GM19468 (cell line): ENCODE measurements at regions not wholly inside any gene's neighbourhood (a gene's known extent, or its start where the extent isn't known, plus 50 kb on each side); places are given as distances from the start of the nearest gene placed in this dataset.

Experiments used
- ATAC-seq: cut with Tn5 transposase; IDR thresholded peaks from one replicate; pipeline ENCODE4 v1.9.1; 2021; ENCODE audit warnings: mild to moderate bottlenecking, moderate library complexity, moderate number of reproducible peaks; ENCODE audit not compliant: unreplicated experiment; ENCODE audit errors: extremely low read depth

DNA sequence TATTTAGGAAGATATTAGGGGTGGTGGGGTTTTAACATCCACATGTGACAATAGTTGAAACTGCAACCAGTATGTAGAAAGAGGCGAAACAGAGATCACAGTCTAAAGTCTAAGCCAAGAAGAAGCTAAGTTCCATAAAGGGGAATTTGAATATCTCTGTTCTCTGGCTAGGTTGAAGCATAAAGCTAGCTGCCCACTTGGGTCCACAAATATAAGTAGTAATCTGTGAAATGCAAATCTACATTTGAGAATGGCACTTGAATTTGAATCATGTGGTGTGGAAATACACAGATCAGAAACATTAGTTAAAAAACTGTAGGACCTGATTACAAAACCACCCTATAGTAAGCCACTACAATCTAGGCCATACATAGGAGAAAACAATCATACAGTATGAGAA is 602.1 kb downstream of the LMO4 start:
- no peak for ATAC-seq

DNA sequence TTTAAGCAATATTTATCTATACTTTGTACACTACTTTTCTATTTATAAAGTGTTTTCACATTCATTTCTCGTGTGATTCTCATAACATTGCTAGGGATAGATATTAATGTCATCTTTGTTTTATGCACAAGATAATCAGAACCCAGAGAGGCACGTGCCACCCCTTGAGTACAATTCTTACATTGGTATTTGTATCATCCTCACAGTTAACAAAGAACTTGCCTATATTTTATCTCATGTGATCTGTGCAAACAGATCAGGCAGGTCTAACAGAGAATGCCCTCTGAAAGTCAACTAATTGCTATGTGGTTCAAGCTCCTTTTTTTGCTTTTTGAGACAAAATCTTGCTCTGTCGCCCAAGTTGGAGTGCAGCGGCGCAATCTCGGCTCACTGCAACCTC is 604.5 kb downstream of the LMO4 start:
- ATAC-seq, result no peak

DNA sequence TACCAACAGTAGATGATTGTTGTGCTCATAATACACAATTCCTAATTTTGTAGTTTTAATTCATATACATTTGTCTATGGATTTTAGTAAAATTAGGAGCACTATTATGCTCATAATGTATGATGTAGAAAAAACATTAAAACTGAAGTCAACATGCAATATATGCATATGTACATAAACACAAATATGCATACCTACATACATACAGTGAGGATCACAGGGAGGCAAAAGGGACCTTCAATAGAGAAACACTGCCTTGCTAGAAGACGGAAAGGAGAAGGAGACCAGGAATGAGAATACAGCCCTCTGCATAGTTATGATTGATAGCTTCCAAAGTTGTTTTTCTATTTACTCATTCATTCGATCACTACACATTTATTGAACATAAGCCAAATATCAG is 606.5 kb downstream of the LMO4 start:
- ATAC-seq, result no peak

DNA sequence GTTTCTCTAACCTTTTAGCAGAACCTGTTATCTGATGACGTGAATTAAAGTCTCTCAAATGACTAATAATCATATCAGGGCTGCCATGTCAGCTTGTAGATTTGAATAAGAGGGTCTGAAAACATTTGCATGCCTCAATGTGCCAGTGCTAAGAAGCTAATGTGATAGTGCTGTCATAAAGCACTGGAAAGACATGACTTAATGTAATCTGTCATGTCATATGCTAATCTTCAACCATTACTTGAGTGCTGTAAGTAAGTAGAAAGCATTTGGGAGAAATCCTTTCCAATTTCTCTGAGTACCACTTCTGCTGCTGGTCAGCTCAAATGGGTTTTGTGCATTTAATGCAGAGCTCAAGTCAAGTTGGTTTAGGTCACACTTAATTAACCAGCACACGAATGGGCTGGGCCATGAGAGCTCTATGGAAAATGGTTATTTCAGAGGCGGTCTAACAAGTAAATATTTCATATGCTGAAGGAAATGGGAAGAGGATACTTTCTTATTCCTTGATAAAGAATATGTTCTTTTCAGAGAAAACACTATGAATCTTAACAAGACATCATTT is 609.2 kb downstream of the LMO4 start:
- ATAC-seq, result no peak

- ATAC-seq, result no peak
Observed at GRCh38 chr1:87938631-87939030, 610.0 kb downstream of the LMO4 start.

DNA sequence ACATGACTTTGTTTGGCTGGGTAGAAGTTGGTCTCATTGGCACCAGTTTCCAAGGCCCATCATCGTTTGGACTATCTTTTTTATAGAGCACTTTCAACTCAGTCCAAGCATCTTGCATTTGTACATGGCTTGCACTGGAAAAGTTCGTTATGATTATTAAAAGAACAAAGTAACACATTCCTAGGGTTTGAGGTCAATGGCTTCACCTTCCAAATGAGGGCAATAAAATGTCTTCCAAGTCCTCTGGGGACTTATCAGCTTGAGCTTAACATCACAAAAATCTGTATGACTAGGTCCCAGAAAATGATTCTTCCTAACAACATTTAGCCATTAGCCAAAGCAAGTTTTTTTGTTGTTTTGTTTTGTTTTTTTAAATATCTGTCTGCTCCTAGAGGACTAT is 610.8 kb downstream of the LMO4 start:
- ATAC-seq, result no peak

- no peak for ATAC-seq
Observed at GRCh38 chr1:87940421-87940820, 611.7 kb downstream of the LMO4 start.

DNA sequence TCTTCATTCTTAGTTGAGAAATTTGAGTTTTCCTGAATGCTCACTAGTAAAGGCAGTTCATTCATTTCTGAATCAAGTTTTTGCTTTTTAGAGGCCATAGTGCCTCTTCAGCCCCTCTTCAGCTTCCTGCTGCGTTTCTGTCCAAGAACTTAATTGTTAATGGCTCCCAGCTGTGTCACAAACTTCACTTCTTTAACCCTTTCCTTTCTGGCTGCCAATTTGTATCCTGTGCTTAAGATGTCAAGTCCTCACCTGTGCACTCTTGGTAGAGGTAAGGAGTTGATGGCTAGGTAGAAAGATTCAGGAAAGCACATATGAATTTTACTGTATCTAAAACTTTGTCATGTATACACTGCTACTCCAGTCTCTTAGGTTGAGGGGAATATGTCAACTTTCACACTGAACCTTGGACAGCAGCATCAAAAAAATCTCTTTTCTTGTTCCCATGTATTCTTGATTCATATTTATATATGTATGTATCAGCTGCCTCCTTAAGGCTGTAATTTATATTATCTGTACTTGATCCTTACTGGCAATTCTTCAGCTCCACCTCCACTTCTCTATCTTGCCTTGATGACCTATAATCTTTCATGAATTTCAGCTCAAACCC is 612.8 kb downstream of the LMO4 start:
- no peak for ATAC-seq

GRCh38 chr1:87942165-87942564 is 613.5 kb downstream of the LMO4 start:
- ATAC-seq, result no peak

DNA sequence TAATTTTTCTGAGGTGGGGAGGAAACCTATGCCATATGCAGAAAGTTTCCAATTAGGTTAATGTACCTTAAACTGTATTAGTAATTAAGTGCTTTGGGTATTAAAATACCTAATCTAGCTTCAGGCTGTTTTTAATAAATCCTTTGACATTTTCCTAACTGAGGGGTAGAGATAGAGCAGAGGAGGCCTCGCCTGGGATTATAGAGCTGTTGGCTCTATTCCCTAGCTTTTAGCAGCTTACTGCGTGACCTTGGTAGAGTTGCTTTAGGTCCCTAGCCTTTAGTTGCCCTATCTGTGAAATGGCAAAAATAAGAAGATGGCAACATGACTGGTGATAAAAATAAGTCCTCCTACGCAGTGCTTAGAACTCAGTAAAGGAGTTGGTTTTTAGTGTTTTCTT is 621.0 kb downstream of the LMO4 start:
- no peak for ATAC-seq

GRCh38 chr1:87950369-87950768 is 621.7 kb downstream of the LMO4 start:
- ATAC-seq, result no peak

GRCh38 chr1:87951409-87951808 is 622.7 kb downstream of the LMO4 start:
- no peak for ATAC-seq

DNA sequence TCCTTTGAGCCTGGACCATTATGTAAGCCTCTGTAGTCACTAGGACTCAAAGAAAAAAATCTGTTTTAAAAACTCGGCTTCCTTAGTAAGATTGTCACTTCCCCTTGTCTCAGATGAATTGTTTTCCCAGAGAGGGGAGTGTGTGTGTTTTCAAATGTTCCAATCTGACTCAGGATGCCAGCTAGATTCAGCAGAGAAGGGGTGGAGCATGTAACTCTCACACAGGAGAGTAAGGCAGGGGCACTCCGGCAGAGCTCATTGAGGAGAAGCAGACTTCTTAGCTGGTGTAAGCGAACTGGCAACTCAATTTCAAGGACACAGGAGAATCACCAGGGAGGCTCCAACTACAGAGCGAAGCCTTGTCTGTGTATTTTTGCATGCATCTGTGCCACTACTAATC is 623.2 kb downstream of the LMO4 start:
- no peak for ATAC-seq

DNA sequence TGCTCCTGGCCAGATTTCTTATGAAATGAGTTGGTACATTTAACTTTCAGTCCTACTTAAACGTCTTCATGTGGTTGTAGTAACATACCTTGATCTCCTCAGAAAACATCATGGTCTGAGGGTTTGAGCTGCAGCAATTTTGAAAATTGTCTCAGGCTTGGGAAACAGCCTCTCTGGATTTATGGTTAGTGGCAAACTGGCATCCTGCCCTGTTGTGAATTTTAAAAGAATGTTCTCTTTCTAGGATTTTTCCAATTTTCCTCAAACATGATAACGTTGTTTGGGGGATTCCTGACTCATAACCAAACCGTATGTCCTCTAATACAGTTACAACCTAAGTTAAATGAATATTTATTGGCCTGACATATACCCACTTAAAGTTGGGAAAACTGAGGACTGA is 624.4 kb downstream of the LMO4 start:
- no peak for ATAC-seq

DNA sequence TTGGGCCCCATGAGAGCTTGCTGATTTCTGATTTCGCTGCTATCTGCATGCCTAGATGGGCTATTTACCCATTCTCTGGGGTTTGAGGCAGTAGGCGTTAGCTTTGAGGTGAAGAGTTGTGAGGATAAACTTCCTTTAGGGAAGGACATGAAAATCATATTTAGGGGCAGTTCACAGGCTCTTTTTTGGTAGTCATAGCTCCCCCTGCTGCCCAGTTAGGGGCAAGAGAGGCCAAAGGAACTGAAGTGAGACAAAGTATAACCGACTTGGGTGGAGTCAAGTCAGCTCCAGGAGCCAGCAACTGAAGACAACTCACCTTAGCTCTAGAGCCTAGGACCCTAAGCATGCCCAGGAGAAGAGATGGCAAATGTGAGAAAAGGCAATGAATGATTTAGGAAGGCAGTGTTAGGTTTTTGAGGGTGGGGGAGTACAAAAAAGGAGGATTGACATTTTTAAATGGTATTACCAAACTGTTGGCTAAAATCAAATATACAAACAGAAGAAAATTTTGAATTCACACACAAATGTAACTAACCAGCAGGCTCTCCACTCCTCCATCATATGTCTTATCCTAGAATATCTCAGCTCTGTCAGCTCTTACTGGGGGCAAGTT is 625.2 kb downstream of the LMO4 start:
- ATAC-seq, result no peak

- ATAC-seq, result no peak
Observed at GRCh38 chr1:87955038-87955437, 626.4 kb downstream of the LMO4 start.

DNA sequence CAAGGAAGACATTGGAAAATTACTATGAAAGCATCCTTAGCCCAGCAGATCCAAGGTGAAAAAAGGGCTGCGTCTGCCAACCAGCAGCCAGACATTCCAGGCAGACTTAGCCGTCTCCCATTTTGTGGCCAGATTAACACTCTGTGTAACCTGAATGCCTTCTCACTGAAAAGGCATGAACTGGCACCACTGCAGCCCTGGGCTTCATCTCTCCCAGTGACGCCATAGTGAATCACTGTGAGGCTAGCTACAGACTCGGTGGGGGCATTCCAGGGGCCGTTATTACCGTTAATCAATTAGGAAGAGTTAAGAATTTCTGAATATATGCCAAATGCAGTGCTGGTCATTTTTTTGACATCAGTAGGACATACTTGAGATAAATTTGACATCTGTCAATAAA is 627.4 kb downstream of the LMO4 start:
- ATAC-seq, result no peak

DNA sequence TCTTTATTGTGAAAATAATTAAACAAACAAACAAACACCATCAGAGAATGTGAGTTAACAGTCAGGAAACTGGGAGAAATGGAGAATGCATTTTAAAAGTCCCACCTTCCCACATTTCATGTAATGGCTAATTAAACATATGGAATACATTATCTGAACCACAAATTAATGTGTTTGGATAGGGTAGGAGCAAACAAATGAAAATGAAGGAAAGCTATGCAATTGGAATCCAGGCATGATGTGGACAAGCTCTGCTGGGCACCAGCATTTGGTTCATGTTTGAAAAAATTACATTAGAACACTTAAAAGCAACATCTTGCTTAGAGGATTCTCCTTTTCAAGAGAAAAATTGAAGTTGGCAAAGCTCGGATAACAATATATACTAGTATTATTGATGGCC is 628.1 kb downstream of the LMO4 start:
- no peak for ATAC-seq

DNA sequence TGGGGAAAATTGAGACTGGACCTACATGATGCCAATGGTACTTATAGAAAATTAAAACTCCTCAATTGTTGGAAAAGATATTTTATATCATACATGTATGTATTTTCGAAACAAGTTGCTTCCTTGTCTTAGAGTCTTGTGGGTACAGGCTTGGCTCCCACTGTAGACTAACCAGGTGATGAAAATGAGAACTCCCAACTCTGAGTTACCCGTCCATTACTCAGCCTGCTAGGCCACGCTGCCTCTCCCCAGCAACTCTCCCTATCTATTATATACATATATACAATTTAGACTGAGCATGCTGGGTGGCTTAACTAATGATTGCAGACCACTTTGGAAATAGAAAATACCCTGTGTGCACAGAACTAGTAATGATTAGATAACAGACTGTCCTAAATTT is 628.7 kb downstream of the LMO4 start:
- ATAC-seq, result no peak

DNA sequence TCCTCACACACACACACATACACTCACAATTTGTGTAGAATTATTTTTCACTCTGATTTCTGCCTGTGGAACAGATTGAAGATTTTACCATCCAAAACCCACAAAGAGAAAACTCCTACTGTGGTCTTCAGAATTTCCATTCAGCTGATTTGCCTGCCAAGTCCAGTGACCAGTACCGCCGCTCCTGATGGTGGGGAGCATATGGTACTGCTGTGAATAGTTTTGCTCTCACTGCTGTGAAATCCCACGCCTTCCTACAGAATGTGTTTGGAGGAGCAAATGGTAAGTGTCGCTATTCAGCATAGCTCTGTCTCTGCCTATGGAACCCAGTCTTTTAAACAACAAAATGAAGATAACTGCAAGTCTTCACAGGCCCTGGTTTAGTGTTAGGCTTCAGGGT is 629.5 kb downstream of the LMO4 start:
- ATAC-seq, result no peak

- ATAC-seq, result no peak
Observed at GRCh38 chr1:87958716-87959115, 630.0 kb downstream of the LMO4 start.

DNA sequence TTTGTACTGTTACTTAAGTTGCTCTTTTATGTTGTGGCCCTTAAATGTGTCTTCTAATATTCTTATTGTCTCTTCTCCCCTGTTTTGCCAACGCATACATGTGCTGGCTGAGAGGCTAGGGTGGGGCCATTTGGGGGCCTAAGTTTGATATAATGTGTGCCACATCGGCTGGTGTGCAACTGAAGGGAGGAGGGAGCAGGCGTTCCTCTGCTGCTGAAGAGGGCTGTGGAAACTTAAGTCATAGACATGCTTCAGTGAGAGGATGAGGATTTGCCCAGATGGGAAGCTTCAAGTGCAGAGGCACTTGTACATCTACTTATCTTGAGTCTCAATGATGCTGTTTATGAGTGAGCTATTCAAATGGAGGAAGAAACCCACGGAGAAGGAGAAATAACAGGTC is 630.6 kb downstream of the LMO4 start:
- no peak for ATAC-seq
